Epithelial cell of esophagus (primary cell): ENCODE measurements at regions not wholly inside any gene's neighbourhood (a gene's known extent, or its start where the extent isn't known, plus 50 kb on each side); places are given as distances from the start of the nearest gene placed in this dataset.

Experiments
- DNase-seq: peaks from one replicate; pipeline ENCODE4 v3.0.0; 2010; ENCODE audit warnings: low read depth
- H3K4me3 ChIP-seq: 2 replicates; pipeline ENCODE4 v1.5.1; 2011; ENCODE audit warnings: mild to moderate bottlenecking, low read length, control low read depth
- CTCF ChIP-seq: IDR thresholded peaks from 2 replicates; pipeline ENCODE4 v1.5.1; 2011; ENCODE audit warnings: low read depth, mild to moderate bottlenecking, low read length, control low read depth, inconsistent platforms; ENCODE audit not compliant: insufficient read depth; ENCODE audit errors: missing control alignments

DNA sequence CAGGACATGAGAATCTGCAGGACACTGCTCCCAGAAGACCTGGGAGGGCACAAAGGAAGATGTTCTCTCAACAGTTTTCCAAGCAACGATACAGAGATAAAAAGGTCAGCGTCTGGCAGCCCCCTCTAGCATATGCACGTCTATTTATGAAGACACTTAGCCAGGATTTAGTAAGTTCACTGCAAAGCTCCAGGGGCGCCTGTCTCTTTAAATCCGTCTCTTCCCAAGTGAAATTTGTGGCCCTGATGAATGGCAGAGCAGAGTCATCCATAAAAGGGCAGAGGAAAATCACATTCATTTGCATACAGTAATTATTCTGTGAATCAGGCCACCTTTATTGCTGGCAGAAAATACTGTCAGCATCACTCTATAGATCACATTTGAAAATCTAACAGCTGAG, 390.9 kb upstream of the SMIM21 start:
- no peak overlapping the region for H3K4me3 ChIP-seq
- no peak for DNase-seq
- no peak for TF ChIP-seq CTCF

DNA sequence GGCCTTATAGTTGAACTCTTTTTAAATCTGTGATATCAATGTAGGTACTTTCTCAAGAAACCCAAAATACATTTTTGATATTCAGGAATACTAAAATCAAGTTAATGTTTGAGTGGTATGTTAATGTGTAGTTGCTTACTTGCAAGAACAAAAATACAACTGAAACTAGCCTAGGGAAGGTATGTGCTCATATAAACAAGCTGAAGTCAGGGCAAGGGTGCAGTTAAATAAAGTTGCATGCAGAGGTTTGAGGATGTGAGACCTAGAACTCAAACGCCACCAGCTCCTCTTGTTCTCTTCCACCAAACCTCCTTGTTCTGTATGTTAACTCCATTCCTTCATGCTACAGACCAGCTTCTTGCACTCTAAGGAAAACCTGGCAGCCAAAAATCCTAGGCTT, 388.3 kb upstream of the SMIM21 start:
- no peak for DNase-seq
- no peak for TF ChIP-seq CTCF

DNA sequence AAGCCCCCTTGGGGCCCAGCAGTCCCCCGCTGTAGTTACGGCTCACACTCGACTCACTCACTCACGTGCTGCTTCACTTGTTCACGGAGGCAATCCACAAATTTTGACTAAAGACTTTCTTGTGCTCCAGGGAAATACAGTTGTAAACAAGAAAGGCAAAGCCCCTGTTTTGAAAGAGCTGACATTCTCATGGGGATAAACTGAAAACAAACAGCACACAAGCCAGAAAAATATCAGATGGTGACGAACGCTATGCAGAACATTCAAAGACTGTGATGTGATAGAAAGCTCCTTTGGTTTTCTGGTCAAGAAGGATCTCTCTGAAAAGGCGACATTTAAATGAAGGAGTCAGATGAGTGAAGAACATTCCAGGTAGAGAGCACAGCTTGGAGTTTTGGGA, 385.3 kb upstream of the SMIM21 start:
- H3K4me3 ChIP-seq: no peak overlapping the region
- DNase-seq: no peak
- TF ChIP-seq CTCF: no peak

More for the DNA sequence above, 388.3 kb upstream of the SMIM21 start:
- no peak overlapping the region for H3K4me3 ChIP-seq

- TF ChIP-seq CTCF: no peak
- no peak overlapping the region for H3K4me3 ChIP-seq
- no peak for DNase-seq
These were observed 383.6 kb upstream of the SMIM21 start for GRCh38 chr18:75810961-75811551.

DNA sequence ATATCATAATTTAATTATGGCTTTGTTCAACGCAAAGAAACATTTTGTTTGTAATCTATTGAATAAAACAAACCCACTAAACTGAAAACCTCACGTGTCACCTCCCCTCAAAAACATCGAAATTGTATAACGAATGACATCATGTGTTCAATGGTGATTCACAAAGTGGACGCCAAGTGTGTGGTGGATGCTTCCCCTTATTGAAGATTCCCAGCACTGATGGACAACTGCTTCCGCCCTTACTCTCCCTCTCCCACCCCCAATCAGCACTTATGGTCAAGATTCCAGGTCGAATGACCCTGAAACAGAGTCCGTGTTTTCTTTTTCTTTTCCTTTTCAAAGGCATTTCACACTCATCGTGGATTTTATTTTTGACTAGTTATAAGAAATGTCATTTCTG, 383.0 kb upstream of the SMIM21 start:
- no peak overlapping the region for H3K4me3 ChIP-seq
- TF ChIP-seq CTCF: no peak
- no peak for DNase-seq

DNA sequence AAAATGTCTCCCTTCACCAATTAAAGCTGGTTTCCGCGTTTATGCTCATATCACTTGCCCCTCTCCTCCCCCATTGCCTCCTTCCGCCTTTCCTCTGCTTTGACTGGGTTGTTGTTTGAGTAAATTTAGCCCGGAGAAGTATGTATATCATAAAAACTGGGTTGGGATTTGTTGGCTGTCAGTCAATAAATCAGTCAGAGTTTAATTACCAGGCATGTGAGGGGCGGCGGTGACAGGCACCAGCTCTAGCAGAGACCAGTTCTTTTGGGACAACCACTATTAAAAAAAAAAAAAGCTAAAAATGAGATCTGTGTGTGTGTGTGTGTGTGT, 382.4 kb upstream of the SMIM21 start:
- no peak overlapping the region for H3K4me3 ChIP-seq
- no peak for DNase-seq

More for the DNA sequence above, 382.4 kb upstream of the SMIM21 start:
- no peak for TF ChIP-seq CTCF
